Daoy (cell line): ENCODE measurements at regions not wholly inside any gene's neighbourhood (a gene's known extent, or its start where the extent isn't known, plus 50 kb on each side); places are given as distances from the start of the nearest gene placed in this dataset.
A peak's percentile ranks its signal among the peaks of the same experiment; 100 is the strongest.
"Not testable (repeated sequence)": the region's sequence is repeated elsewhere in the genome, so short reads cannot be mapped to it uniquely, and the experiment has no call there.

Experiments used
- DNase-seq: peaks from one replicate; pipeline ENCODE4 v3.0.0-alpha.2; 2015; ENCODE audit warnings: low read depth

GRCh38 chr9:78438211-78438610, 141.3 kb downstream of the PSAT1 start:
- DNase-seq, result no peak

- DNase-seq, result no peak
Observed at GRCh38 chr9:78438780-78439179, 141.9 kb downstream of the PSAT1 start.

DNA sequence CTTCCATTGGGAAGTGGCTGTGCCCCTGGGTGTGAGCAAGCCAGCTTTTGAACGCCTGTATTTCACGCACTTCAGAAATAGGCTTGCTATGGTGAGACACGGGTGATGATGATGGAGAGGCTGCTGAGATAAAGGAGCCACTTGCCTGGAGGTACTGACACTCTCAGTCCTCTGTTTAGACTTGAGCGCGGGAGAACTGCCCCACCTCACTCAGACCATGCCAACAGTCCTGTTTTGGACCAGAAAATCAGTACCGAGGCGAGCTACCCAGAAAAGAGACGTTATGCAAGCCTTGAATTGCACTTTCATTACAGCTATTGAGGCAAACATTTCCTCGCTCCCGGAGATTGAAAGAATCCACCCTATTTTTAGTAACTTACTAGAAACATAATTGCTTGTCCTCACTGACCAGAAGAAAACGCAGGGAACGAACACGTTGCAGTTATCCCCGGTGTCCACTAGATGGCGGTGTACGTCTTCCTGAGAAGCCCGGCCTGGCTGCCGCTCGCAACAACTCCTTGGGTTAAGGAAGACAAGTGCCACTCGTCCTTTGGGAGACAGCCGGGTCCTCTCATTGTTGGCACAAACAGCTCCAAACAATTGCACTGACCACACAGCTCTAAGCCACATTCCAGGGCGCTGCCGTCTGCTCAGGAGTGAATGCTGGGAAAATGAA, 142.4 kb downstream of the PSAT1 start:
- DNase-seq, result peak; percentile 85

- DNase-seq, result no peak
Observed at GRCh38 chr9:78439866-78440830, 143.2 kb downstream of the PSAT1 start.

GRCh38 chr9:78441396-78441795, 144.5 kb downstream of the PSAT1 start:
- DNase-seq, result no peak

GRCh38 chr9:78441822-78442431, 145.0 kb downstream of the PSAT1 start:
- DNase-seq, result no peak

GRCh38 chr9:78442577-78442976, 145.7 kb downstream of the PSAT1 start:
- DNase-seq, result not testable (repeated sequence)

DNA sequence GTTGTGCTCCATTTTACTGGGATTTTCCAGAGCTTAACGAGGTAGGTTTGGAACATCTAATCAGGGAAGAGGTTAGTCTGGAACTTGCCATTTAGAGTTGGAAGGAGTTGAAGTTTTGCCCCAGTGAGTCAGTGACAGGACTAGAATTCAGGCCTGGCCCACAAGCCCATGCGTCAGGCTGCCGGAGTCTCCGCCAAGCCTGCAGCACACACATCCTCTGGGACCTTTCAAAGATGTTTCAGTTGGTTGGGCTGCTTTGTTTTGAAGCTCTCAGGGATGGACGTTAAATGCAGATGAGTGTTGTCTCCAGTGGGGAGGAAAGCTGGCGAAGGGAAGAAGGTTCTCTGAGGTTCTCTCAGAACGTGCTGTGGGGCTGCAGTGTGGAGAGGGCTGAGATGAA, 147.0 kb downstream of the PSAT1 start:
- DNase-seq, result no peak

DNA sequence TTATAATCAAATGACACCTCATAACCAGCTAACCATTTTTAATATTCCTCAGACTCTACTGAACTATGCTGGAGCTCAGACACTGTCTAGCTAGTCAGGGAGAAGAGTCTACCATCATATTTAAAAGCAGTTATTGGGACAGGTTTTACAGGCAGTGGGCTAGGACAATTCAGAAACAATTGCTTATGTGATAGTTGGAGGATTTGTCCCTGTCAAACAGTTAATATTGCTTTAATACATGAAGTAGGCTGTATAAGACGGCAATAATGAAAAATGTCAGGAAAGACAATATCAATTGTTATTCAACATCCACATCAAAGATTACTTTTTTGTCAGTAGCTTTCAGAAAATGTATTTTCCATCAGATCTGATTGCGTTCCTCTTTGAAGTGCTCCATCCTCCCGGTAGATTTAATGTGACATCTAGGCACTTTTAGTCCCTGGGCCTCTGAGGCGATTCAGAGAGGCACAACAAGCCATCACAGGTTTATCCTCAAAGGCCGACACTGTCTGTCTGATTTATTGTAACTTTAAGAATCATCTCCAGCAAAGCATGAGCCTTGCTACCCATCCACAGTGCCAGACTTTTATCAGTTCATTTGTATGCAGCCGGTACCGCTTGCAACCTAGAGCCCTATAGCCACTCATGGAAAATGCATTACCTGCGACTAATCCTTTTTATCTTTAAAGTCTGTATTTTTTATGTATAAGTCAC, 152.2 kb downstream of the PSAT1 start:
- DNase-seq, result no peak

DNA sequence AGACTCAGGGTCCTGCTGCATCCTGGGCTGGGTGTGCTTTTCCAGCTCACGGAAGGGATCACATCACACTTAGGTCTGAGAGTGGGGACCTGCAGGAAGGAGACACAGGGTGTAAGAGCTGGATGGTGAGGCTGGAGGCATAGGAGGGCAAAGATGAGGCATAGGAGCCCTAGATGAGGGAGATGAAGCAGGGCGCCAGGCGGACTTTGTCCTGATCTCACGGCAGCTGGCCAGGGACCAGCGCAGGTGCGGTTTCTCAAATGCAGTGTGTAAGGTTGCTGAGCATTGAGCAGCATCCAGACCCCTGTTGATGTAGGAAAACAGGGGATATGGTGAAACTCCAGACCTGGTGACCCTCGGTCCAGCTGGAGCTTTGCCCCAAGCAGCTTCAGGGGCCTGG, 156.5 kb downstream of the PSAT1 start:
- no peak for DNase-seq

GRCh38 chr9:78462611-78463010, 165.7 kb downstream of the PSAT1 start:
- DNase-seq, result no peak

DNA sequence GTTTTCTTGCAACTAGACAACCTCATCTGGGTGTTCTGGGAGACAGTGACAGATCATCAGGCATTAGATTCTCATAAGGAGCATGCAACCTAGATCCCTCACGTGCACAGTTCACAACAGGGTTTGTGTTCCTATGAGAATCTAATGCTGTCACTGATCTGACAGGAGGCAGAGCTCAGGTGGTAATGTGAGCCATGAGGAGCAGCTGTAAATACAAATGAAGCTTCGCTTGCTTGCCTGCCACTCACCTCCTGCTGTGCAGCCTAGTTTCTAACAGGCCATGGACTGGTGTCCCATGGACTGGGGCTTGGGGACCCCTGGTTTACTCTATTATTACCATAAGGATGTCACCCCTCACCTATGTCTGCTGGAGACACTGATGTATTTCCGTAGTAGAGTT, 166.8 kb downstream of the PSAT1 start:
- DNase-seq, result no peak

- DNase-seq, result no peak
Observed at GRCh38 chr9:78468231-78468630, 171.3 kb downstream of the PSAT1 start.

- no peak for DNase-seq
Observed at GRCh38 chr9:78468974-78469576, 172.2 kb downstream of the PSAT1 start.

- DNase-seq, result no peak
Observed at GRCh38 chr9:78470216-78470615, 173.3 kb downstream of the PSAT1 start.

- DNase-seq, result no peak
Observed at GRCh38 chr9:78470741-78471140, 173.8 kb downstream of the PSAT1 start.

GRCh38 chr9:78472111-78472510, 175.2 kb downstream of the PSAT1 start:
- DNase-seq, result no peak

DNA sequence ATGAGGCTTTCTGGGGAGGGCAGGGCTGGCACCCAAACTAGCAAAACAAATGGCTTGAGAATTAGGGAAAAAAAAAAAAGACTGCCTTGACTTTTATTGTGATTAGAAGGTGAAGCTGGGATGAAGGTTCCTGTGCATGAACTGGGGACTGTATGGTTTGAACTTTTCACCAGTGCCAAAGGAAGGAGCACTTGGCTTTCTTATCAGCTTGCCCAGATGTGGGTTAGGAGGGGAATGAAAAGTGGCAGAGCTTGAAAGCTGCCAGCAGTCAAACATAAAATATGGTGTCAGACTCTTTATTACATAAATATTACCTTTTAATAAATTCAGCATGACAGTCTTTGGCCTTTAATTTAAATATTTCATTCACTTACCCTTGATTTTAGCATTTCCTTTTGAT, 182.5 kb downstream of the PSAT1 start:
- no peak for DNase-seq

DNA sequence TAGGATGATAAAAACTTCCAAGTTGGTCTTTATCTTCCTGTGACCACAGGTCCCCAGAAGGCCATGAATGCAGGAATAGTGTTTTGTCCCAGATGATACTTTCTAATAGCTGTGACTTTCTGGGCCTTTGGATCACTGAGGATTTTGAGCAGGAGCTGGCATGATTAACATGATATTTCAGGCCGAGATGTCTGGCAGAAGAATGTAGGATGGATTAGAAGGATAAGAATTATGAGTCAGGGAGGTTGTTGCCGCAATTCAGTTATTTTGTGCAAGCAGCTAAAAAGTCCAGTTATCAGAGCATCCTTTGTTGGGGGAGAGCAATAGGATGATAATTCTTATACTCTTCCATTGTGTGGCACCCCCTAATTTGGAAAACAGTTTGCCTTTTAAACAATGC, 189.7 kb downstream of the PSAT1 start:
- no peak for DNase-seq

GRCh38 chr9:78490231-78490630, 193.3 kb downstream of the PSAT1 start:
- DNase-seq, result no peak

DNA sequence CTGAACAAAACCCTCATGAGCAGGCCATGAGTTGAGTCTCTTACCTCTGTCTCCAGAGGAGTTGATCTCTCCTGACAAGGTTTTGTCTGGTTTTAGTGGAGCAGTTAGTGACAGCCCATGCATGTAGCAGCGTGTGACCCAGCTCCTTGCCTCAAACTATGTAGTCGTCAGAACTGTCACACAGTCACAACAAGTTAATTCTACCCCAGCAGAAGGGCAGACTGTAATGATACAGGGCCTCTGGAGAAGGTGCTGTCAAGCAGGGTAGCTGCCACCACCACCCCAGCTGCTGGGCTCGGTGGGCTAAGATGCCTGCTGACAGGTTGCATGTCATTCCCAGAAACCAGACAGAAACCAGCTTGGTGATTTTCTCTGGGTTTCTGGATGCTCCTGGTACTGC, 194.5 kb downstream of the PSAT1 start:
- DNase-seq, result no peak
